SK-N-MC (cell line): ENCODE measurements at regions not wholly inside any gene's neighbourhood (a gene's known extent, or its start where the extent isn't known, plus 50 kb on each side); places are given as distances from the start of the nearest gene placed in this dataset.

Experiments used
- EZH2 ChIP-seq: fragments of 200-600 bp; sonication (generic); IDR thresholded peaks from one replicate; pipeline ENCODE4 v1.6.1; 2017; ENCODE audit warnings: antibody characterized with exemption
- POLR2AphosphoS5 ChIP-seq: IDR thresholded peaks from 2 replicates; pipeline ENCODE4 v1.6.1; 2012; ENCODE audit warnings: mild to moderate bottlenecking, low read depth, low read length, borderline replicate concordance

- TF ChIP-seq POLR2AphosphoS5, result no peak
- no peak for TF ChIP-seq EZH2
Observed at GRCh38 chr5:121500310-121500709, 351.4 kb upstream of the FTMT start.
